Chondrocyte (in vitro differentiated cells): ENCODE measurements at regions not wholly inside any gene's neighbourhood (a gene's known extent, or its start where the extent isn't known, plus 50 kb on each side); places are given as distances from the start of the nearest gene placed in this dataset.

Experiments used
- DNase-seq: peaks from one replicate; pipeline ENCODE4 v3.0.0; 2021; ENCODE audit warnings: mixed read lengths, low spot score
- H3K27ac Mint-ChIP-seq: one replicate; pipeline ENCODE4 v1.8.0; 2021; ENCODE audit warnings: mild to moderate bottlenecking, moderate library complexity, mixed read lengths; ENCODE audit not compliant: unreplicated experiment
- H3K27me3 Mint-ChIP-seq: 2 replicates; pipeline ENCODE4 v1.8.0; 2021; ENCODE audit warnings: low read depth, mixed read lengths
- H3K36me3 Mint-ChIP-seq: 2 replicates; pipeline ENCODE4 v1.8.0; 2021; ENCODE audit warnings: low read depth, mixed read lengths
- H3K4me1 Mint-ChIP-seq: 2 replicates; pipeline ENCODE4 v1.8.0; 2021; ENCODE audit warnings: low read depth, mild to moderate bottlenecking, mixed read lengths
- H3K4me3 Mint-ChIP-seq: one replicate; pipeline ENCODE4 v1.8.0; 2021; ENCODE audit warnings: mild to moderate bottlenecking, moderate library complexity, mixed read lengths; ENCODE audit not compliant: unreplicated experiment
- H3K9me3 Mint-ChIP-seq: 2 replicates; pipeline ENCODE4 v1.8.0; 2021; ENCODE audit warnings: low read depth, mixed read lengths
- TF ChIP-seq, protein P1 (sequence below): fragments of 200-600 bp; sonication (generic); IDR thresholded peaks from 2 replicates; pipeline ENCODE4 v1.5.0; 2021; ENCODE audit warnings: antibody characterized with exemption, mild to moderate bottlenecking, moderate library complexity

DNA sequence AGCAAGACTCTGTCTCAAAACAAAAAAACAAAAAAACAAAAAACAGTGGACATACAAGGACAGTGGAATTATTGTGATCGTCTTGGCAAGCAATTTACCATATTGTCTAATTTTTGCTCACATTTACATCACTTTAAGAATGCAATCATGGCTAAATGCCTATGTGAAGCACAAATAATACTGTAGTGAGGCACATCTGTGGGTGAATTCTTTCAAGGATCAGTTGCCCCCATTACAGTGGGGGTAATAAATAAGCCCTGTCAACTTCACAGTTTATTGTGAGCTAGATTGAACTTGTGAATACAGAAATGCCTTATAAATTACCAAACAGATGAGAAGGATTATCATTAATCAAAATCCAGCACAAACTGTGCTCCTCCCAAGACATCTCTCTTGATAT is 150.2 kb upstream of the PAPPA start:
- no peak overlapping the region for H3K27ac Mint-ChIP-seq
- H3K4me3 Mint-ChIP-seq: no peak overlapping the region
- peaks cover 25% of the 10 kb centered on the region for H3K4me1 Mint-ChIP-seq
- TF ChIP-seq, protein P1, sequence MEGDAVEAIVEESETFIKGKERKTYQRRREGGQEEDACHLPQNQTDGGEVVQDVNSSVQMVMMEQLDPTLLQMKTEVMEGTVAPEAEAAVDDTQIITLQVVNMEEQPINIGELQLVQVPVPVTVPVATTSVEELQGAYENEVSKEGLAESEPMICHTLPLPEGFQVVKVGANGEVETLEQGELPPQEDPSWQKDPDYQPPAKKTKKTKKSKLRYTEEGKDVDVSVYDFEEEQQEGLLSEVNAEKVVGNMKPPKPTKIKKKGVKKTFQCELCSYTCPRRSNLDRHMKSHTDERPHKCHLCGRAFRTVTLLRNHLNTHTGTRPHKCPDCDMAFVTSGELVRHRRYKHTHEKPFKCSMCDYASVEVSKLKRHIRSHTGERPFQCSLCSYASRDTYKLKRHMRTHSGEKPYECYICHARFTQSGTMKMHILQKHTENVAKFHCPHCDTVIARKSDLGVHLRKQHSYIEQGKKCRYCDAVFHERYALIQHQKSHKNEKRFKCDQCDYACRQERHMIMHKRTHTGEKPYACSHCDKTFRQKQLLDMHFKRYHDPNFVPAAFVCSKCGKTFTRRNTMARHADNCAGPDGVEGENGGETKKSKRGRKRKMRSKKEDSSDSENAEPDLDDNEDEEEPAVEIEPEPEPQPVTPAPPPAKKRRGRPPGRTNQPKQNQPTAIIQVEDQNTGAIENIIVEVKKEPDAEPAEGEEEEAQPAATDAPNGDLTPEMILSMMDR: no peak
- H3K9me3 Mint-ChIP-seq: peaks cover 7% of the 10 kb centered on the region
- no peak for DNase-seq
- no peaks in the 10 kb centered on the region for H3K36me3 Mint-ChIP-seq
- no peaks in the 10 kb centered on the region for H3K27me3 Mint-ChIP-seq

DNA sequence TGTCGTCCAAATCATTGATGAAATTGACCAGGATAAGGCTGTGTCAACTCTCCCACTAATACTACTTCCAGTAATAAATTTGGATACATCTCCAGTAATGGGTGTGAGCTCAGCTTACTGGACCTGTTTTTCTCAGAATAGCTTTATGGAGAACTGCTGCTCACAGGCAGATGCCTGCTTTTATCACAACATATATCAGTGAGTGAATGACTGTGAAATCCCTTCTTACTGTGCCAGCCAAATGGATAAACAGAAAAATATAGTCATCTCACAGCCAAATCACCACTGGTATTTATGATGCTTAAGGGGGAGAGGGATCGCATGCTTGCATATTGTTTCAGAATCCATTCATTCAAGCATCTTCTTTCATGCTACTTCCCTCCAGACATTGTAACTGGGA is 148.4 kb upstream of the PAPPA start:
- Mint-ChIP-seq H3K9me3 (peaks cover 7% of the 10 kb centered on the region), H3K36me3 (peaks cover 2% of the 10 kb centered on the region), H3K27ac (no peak overlapping the region), H3K4me1 (peaks cover 15% of the 10 kb centered on the region), H3K4me3 (no peak overlapping the region), H3K27me3 (no peaks in the 10 kb centered on the region)
- DNase-seq: no peak
- TF ChIP-seq, protein P1: no peak

DNA sequence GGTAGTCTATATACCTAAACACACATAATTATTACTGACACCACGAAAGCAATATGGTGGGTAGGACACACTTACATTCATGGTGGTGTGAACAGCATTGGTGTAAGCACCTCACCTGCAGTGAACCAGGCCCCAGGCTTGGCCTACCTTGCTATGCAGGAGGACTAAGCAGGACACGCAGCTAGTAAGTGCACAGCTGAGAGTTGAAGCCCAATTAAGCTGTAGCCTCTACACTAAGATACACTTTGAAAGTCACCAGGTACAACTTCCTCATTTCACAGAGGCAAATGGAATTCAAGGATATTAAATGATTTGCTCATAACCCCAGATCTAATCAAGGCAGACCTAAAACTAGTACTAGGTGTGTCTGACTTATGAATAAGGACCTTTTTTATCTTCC is 145.8 kb upstream of the PAPPA start:
- TF ChIP-seq, protein P1: no peak
- H3K4me1 Mint-ChIP-seq: peaks cover 8% of the 10 kb centered on the region
- peaks cover 3% of the 10 kb centered on the region for H3K36me3 Mint-ChIP-seq
- DNase-seq: no peak
- no peak overlapping the region for H3K27ac Mint-ChIP-seq
- no peak overlapping the region for H3K4me3 Mint-ChIP-seq
- H3K9me3 Mint-ChIP-seq: peaks cover 10% of the 10 kb centered on the region
- no peaks in the 10 kb centered on the region for H3K27me3 Mint-ChIP-seq

DNA sequence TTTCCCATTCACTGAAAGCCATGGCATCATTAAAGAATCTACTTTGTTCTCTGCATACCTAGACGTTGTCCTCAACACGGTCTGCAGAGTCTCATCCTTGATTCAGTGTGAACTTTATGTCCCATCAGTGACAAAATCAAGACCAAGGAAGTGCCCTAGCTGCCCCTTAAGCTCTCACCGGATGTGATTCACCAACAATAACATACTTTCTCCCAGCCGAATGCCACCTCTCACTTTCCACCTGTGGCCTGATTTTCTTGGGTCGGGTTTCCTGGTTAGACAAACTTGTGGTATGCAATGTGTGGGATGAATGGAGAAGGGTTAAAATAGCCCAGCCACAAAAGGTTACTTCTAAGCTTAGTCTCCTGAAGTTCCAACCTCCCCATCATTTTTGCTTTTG is 145.3 kb upstream of the PAPPA start:
- H3K9me3 Mint-ChIP-seq: peaks cover 10% of the 10 kb centered on the region
- TF ChIP-seq, protein P1: no peak
- peaks cover 3% of the 10 kb centered on the region for H3K36me3 Mint-ChIP-seq
- peak overlapping the region; percentile 5 for H3K27ac Mint-ChIP-seq
- H3K4me1 Mint-ChIP-seq: peaks cover 8% of the 10 kb centered on the region
- no peak overlapping the region for H3K4me3 Mint-ChIP-seq
- no peaks in the 10 kb centered on the region for H3K27me3 Mint-ChIP-seq
- DNase-seq: no peak

DNA sequence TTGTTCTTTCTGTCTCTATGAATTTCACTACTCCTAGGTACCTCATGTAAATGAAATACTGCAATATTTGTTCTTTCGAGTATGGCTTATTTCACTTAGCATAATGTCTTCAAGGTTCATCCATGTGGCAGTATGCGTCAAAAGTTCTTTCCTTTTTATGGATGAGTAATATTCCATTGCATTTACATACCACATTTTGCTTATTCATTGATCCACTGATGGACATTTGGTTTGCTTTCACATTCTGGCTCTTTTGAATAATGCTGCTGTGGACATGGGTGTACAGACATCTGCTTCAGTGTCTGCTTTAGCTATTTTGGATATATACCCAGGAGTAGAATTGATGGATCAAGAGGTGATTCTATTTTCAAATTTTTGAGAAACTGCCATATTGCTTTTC is 144.2 kb upstream of the PAPPA start:
- Mint-ChIP-seq H3K36me3 (peaks cover 3% of the 10 kb centered on the region), H3K9me3 (peaks cover 10% of the 10 kb centered on the region), H3K27ac (no peak overlapping the region), H3K4me3 (no peak overlapping the region), H3K4me1 (peaks cover 8% of the 10 kb centered on the region), H3K27me3 (no peaks in the 10 kb centered on the region)
- DNase-seq: no peak
- TF ChIP-seq, protein P1: no peak
